Naive B cell (primary cell): ENCODE measurements at regions not wholly inside any gene's neighbourhood (a gene's known extent, or its start where the extent isn't known, plus 50 kb on each side); places are given as distances from the start of the nearest gene placed in this dataset.

Source experiments
- ATAC-seq, 2 donors: fragments of 150-1000 bp; cut with Tn5 transposase; 2 replicates each; pipeline ENCODE4 v1.10.0; 2021; ENCODE audit warnings: low read depth in 2 of 2, mild to moderate bottlenecking in 2 of 2, moderate library complexity in 2 of 2
- DNase-seq: peaks from one replicate; pipeline ENCODE4 v3.0.0; 2022
- H3K27ac Mint-ChIP-seq, 6 donors: one replicate each; pipeline ENCODE4 v1.8.0; 2020 to 2022; ENCODE audit warnings: mild to moderate bottlenecking in 6 of 6, mixed read lengths in 6 of 6, moderate library complexity in 5 of 6, inconsistent platforms in 2 of 6
- H3K27me3 Mint-ChIP-seq, 3 donors: one replicate each; pipeline ENCODE4 v1.8.0; 2021 to 2022; ENCODE audit warnings: mixed read lengths in 3 of 3, mild to moderate bottlenecking in 1 of 3
- H3K36me3 Mint-ChIP-seq, 2 donors: one replicate each; pipeline ENCODE4 v1.8.0; 2020 to 2022; ENCODE audit warnings: mixed read lengths in 2 of 2, inconsistent platforms in 1 of 2, mild to moderate bottlenecking in 1 of 2
- H3K4me1 Mint-ChIP-seq, 3 donors: one replicate each; pipeline ENCODE4 v1.8.0; 2020 to 2022; ENCODE audit warnings: mixed read lengths in 3 of 3, inconsistent platforms in 1 of 3, mild to moderate bottlenecking in 1 of 3, moderate library complexity in 1 of 3
- H3K4me3 Mint-ChIP-seq, 8 donors: one replicate each; pipeline ENCODE4 v1.8.0; 2020 to 2022; ENCODE audit warnings: mild to moderate bottlenecking in 8 of 8, mixed read lengths in 8 of 8, moderate library complexity in 8 of 8, inconsistent platforms in 2 of 8
- H3K9me3 Mint-ChIP-seq, 7 donors: one replicate each; pipeline ENCODE4 v1.8.0; 2020 to 2022; ENCODE audit warnings: mixed read lengths in 7 of 7, mild to moderate bottlenecking in 5 of 7, inconsistent platforms in 2 of 7, moderate library complexity in 1 of 7

DNA sequence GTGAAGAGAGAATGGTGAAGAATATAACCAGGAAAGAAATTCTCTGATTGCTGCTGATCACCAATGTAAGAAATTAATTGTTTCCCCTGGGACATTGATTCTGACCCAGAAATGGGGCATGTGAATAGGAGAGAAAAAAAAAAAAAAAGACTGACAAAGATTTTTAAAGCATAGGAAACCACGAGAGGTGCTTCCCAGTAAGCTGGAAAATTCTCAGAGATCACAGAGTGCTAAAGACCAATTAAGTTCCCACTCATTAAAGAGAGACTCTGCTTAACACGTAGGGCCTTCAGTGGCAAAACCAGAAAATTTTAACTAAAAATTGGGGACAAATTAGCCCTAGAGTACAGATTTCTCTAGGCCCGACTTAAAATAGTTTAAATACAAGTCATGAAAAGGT lies 604.4 kb downstream of the ARAP2 start:
- DNase-seq (no peak), ATAC-seq (no peak)
- peaks cover 0 to 6% (median 2%) of the 10 kb centered on the region in 7 donors for H3K9me3 Mint-ChIP-seq
- H3K27ac Mint-ChIP-seq = no peak overlapping the region
- H3K36me3 Mint-ChIP-seq = no peaks in the 10 kb centered on the region
- no peaks in the 10 kb centered on the region for H3K4me1 Mint-ChIP-seq
- no peak overlapping the region for H3K4me3 Mint-ChIP-seq
- H3K27me3 Mint-ChIP-seq = no peaks in the 10 kb centered on the region

DNA sequence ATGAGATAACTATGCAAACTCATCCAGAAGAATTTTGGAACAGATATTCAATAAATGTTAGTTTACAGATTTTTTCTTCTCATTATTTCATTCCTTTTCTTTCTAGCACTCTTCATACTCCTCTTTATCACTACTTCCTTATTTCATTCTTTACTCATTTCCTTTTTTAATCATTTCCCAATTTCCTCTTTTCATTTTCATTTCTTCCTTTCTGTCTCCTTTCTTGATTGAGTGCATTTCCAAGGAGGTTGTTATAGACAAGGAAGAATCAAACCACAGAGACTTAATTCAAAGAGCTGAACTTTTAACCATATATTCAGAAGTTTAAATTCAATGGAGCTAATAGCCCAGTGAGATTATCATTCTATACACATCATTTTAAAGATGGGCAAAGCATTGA lies 600.7 kb downstream of the ARAP2 start:
- ATAC-seq (no peak), DNase-seq (no peak)
- Mint-ChIP-seq H3K9me3 (no peaks in the 10 kb centered on the region), H3K27me3 (no peaks in the 10 kb centered on the region), H3K27ac (no peak overlapping the region), H3K4me3 (no peak overlapping the region), H3K36me3 (no peaks in the 10 kb centered on the region), H3K4me1 (no peaks in the 10 kb centered on the region)

DNA sequence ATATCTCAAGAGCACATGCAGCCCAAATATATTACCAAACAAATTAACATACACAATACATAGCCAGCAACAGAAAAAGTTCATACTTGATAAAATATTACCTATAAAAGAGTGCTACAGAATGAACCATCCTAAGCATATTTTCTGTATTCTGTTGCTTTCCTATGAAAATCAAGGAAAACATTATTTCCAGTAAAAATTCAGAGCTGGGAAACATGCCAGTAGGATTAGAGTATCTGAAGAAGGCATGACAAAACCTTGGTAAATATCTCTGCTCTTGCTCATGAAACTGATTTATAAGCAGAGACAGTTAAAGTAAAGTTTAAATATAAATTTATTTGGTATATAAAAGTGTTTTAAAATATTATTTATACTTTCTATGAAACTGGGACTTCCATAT lies 599.7 kb downstream of the ARAP2 start:
- no peaks in the 10 kb centered on the region for H3K4me1 Mint-ChIP-seq
- no peak for ATAC-seq

DNA sequence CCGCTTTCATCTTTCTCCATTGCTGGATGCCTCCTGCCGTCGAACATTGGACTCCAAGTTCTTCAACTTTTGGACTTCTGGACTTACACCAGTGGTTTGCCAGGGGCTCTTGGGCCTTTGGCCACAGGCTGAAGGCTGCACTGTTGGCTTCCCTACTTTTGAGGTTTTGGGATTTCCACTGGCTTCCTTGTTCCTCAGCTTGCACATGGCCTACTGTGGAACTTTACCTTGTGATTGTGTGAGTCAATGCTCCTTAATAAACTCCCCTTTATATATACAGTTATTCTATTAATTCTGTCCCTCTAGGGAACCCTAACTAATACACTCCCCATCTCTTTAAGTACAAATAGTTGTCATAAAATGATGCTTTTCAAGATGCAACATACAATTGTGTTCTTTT lies 595.3 kb downstream of the ARAP2 start:
- Mint-ChIP-seq H3K36me3 (no peaks in the 10 kb centered on the region), H3K4me1 (no peaks in the 10 kb centered on the region), H3K27me3 (no peaks in the 10 kb centered on the region), H3K9me3 (peaks cover 0 to 4% (median 0%) of the 10 kb centered on the region in 7 donors), H3K4me3 (no peak overlapping the region), H3K27ac (no peak overlapping the region)
- ATAC-seq (no peak), DNase-seq (no peak)

More for the DNA sequence above, 599.7 kb downstream of the ARAP2 start:
- Mint-ChIP-seq H3K27ac (no peak overlapping the region), H3K4me3 (no peak overlapping the region), H3K36me3 (no peaks in the 10 kb centered on the region), H3K27me3 (no peaks in the 10 kb centered on the region), H3K9me3 (no peaks in the 10 kb centered on the region)
- no peak for DNase-seq

DNA sequence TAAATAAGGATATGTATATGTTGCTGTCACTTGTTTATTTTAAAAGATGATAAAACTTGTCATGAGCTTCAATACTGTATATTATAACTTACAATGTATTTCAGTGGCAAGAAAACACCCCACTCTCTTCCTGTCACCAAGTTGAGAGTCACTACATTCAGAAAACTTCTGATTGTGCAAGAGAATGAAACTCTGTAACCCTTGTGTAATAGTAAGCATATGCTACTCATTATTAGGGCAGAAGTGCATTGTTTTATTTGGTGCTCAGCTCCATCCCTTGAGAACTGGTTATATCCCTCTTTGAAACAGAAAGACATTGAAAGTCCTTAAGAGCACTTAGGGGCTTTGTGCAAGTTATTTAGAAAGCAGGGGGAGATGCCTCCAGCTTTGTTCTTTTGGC lies 594.5 kb downstream of the ARAP2 start:
- ATAC-seq = no peak
- H3K27me3 Mint-ChIP-seq = no peaks in the 10 kb centered on the region
- no peak overlapping the region for H3K27ac Mint-ChIP-seq
- peaks cover 0 to 4% (median 0%) of the 10 kb centered on the region in 7 donors for H3K9me3 Mint-ChIP-seq
- H3K36me3 Mint-ChIP-seq = no peaks in the 10 kb centered on the region
- H3K4me3 Mint-ChIP-seq = no peak overlapping the region
- no peak for DNase-seq
- no peaks in the 10 kb centered on the region for H3K4me1 Mint-ChIP-seq

DNA sequence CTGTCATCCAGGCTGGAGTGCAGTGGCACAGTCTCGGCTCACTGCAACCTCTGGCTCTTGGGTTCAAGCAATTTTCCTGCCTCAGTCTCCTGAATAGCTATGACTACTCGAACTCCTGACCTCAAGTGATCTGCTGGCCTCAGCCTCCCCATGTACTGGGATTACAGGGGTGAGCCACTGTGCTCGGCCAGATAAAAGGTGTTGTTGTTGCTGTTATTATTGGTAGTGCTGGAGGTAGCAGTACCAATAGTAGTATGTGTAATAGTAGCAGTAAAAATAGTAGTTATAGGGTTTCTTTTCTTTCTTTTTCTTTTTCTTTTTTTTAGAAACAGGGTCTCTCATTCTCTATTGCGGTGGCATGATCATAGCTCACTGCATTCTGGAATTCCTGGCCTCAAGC lies 592.1 kb downstream of the ARAP2 start:
- peak overlapping the region in 1 of 8 donors; percentile 42 for H3K4me3 Mint-ChIP-seq
- no peak for DNase-seq
- H3K36me3 Mint-ChIP-seq = no peaks in the 10 kb centered on the region
- H3K4me1 Mint-ChIP-seq = no peaks in the 10 kb centered on the region
- H3K27me3 Mint-ChIP-seq = no peaks in the 10 kb centered on the region
- H3K27ac Mint-ChIP-seq = no peak overlapping the region
- peaks cover 0 to 4% (median 0%) of the 10 kb centered on the region in 7 donors for H3K9me3 Mint-ChIP-seq
- ATAC-seq = no peak

DNA sequence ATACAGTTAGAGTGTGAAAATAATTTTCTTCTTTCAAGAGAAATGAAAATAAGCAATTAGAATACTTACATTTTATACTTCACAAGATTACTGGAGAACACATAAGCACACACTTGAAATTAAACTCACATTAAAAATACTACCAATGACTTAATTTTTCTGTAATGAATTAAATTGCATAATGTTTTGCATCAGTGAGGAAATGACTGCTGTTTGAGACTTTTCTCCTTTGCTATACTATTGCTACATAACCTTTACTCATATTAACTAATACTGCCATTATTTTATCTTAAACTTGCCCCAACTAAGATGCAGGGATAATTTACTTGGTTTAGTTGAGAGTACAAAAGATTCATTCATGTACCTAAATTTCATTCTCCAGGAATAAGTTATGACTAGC lies 590.9 kb downstream of the ARAP2 start:
- Mint-ChIP-seq H3K4me3 (no peak overlapping the region), H3K27me3 (no peaks in the 10 kb centered on the region), H3K27ac (no peak overlapping the region), H3K4me1 (no peaks in the 10 kb centered on the region), H3K9me3 (peaks cover 0 to 4% (median 0%) of the 10 kb centered on the region in 7 donors), H3K36me3 (no peaks in the 10 kb centered on the region)
- ATAC-seq (no peak), DNase-seq (no peak)

DNA sequence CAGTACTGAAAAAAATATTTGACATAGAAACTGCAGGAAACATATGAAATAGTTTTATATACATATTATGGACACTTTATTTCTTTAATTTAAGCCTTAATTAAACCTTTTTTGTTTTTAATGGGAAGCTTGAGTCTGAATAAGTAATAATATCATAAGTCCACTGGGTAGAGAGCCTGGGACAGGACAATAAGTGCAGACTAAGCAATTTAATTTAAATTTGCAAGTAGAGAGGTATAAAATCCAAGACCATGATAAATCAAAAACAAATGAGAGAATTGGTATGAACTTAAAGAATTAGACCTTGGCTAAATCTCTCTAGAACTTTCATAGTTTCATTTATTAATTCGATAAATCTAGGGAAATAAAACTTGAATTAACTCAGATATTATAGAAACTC lies 571.2 kb downstream of the ARAP2 start:
- Mint-ChIP-seq H3K4me3 (no peak overlapping the region), H3K36me3 (no peaks in the 10 kb centered on the region), H3K27me3 (no peaks in the 10 kb centered on the region), H3K4me1 (no peaks in the 10 kb centered on the region), H3K27ac (no peak overlapping the region), H3K9me3 (peaks cover 0 to 3% (median 0%) of the 10 kb centered on the region in 7 donors)
- no peak for ATAC-seq
- DNase-seq = no peak

DNA sequence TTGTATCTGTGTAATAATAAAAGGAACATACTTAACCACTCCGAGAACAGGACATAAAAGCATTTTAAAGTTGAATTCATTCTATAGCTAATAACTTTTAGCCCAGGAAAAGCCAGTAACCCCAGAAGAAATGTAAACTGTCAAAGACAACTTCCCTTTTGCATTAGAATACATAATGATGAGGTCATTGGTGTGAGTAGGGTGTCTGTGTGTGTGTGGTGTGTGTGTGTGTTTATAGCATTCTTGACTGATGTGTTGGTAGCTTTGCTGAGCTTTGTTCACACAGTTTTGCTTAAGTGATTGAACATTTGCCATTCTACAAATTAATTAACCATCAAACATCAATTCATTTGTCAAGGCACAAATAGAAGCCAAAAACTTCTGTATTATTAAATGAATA lies 559.6 kb downstream of the ARAP2 start:
- Mint-ChIP-seq H3K27me3 (no peaks in the 10 kb centered on the region), H3K4me1 (no peaks in the 10 kb centered on the region), H3K9me3 (peaks cover 2 to 14% (median 4%) of the 10 kb centered on the region in 7 donors), H3K36me3 (no peaks in the 10 kb centered on the region), H3K27ac (no peak overlapping the region), H3K4me3 (no peak overlapping the region)
- DNase-seq = no peak
- no peak for ATAC-seq

DNA sequence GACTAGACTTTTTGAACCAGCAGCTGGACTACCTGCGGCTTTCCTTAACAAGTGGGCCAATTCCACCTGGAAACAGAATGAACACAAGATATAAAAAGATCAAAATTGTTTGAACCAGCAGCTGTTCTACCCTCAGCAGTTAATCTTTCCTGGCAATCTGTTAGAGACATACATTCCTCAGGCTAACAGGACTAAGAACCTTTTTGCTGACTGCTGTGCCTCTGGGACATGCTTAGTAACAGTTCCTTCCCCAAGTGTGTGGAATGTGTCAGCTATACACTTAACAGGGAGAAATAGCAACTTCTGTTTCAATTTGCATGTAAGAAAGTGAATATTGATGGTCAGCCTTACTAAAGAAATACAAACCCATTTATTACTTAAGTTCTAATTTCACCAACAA lies 554.4 kb downstream of the ARAP2 start:
- ATAC-seq = no peak
- Mint-ChIP-seq H3K36me3 (no peaks in the 10 kb centered on the region), H3K4me1 (no peaks in the 10 kb centered on the region), H3K27me3 (no peaks in the 10 kb centered on the region), H3K27ac (no peak overlapping the region), H3K4me3 (no peak overlapping the region), H3K9me3 (peaks cover 0 to 9% (median 0%) of the 10 kb centered on the region in 7 donors)
- no peak for DNase-seq

DNA sequence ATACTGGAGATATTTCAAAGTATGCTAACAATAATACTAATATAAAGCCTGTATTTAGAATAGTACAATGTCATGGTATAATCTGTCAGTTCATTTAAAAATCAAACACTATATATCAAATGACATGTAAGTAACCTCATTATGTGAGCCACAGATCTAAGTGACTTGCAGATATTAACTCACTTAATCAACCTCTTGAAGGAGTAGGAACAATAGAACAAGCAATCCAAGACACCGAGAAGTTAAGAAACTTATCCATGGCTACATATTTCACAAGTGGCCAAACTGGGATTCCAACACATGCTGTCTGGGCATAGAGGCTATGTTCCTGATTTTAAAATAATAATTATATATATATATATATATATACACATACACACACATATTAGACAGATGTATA lies 554.0 kb downstream of the ARAP2 start:
- H3K4me3 Mint-ChIP-seq = no peak overlapping the region
- H3K9me3 Mint-ChIP-seq = peaks cover 0 to 9% (median 0%) of the 10 kb centered on the region in 7 donors
- H3K4me1 Mint-ChIP-seq = no peaks in the 10 kb centered on the region
- ATAC-seq (no peak), DNase-seq (no peak)
- H3K27ac Mint-ChIP-seq = no peak overlapping the region
- H3K27me3 Mint-ChIP-seq = no peaks in the 10 kb centered on the region
- no peaks in the 10 kb centered on the region for H3K36me3 Mint-ChIP-seq

DNA sequence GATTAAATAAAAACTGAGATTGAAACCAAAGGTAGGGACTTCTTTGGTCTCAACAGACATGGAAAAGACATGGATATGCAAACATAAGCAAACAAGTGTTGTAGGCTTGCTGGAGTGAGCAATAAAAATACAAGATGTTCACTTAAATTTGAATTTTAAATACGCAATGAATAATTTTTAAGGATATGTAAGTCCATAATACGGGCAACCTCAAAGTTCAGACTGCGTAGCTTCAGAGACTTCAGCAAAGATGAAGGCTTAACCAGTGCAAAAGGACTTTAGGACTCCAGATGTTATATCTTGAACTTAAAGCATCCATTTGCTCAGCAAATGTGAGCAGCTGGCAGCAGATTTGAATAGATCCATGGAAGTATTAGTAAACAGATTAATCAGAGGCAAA lies 549.3 kb downstream of the ARAP2 start:
- Mint-ChIP-seq H3K27ac (no peak overlapping the region), H3K4me3 (no peak overlapping the region), H3K9me3 (peaks cover 0 to 5% (median 2%) of the 10 kb centered on the region in 7 donors), H3K4me1 (no peaks in the 10 kb centered on the region), H3K36me3 (no peaks in the 10 kb centered on the region), H3K27me3 (no peaks in the 10 kb centered on the region)
- DNase-seq (no peak), ATAC-seq (no peak)

DNA sequence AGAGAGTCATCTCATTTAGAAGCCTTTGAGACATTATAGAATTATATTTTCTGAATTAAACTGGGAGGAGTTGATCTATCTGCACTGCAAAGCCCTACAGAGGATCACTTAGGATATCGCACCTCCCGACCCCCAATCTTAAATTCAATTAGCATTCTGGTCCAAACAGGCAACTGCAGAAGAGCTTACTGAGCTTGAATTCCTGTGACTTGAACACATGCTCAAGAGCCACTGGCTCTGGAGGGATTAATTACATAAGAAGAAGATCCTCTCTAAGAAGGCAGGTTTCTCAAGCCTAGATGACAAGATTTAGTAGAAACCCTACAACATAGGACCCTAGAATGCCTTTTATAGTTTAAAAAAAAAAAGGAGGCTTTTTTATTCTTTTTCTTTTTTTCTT lies 548.9 kb downstream of the ARAP2 start:
- DNase-seq (no peak), ATAC-seq (no peak)
- H3K9me3 Mint-ChIP-seq = peaks cover 0 to 6% (median 2%) of the 10 kb centered on the region in 7 donors

DNA sequence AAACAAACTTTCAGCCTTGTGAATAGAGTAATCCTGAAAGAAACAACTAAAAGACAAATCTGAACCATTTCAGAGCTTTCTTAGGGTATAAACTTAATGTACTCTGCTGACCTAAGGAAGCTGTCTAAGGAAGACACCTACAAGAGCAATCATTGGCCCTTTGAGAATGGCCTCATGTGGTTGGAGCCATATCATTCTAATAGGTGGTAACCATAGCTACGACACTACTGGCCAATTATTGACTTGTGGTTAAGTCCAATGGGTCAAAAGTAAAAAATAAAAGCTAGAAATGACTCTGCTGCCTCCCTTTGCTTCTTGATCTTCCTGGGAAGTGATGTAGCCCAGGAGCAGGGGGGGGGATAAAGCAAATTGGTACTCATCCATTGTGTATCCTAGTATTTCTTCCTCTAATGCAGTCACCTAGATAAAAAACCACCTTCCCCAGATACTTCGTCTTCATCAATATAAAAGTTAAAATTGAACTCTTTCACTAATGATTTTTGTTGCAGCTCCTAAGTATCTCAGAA lies 547.0 kb downstream of the ARAP2 start:
- Mint-ChIP-seq H3K9me3 (peaks cover 0 to 13% (median 2%) of the 10 kb centered on the region in 7 donors), H3K27me3 (no peaks in the 10 kb centered on the region), H3K27ac (no peak overlapping the region), H3K4me1 (no peaks in the 10 kb centered on the region), H3K36me3 (no peaks in the 10 kb centered on the region), H3K4me3 (no peak overlapping the region)
- DNase-seq = no peak
- ATAC-seq = no peak

More for the DNA sequence above, 548.9 kb downstream of the ARAP2 start:
- no peak overlapping the region for H3K27ac Mint-ChIP-seq
- H3K4me1 Mint-ChIP-seq = no peaks in the 10 kb centered on the region
- H3K36me3 Mint-ChIP-seq = no peaks in the 10 kb centered on the region
- no peak overlapping the region for H3K4me3 Mint-ChIP-seq
- H3K27me3 Mint-ChIP-seq = no peaks in the 10 kb centered on the region

DNA sequence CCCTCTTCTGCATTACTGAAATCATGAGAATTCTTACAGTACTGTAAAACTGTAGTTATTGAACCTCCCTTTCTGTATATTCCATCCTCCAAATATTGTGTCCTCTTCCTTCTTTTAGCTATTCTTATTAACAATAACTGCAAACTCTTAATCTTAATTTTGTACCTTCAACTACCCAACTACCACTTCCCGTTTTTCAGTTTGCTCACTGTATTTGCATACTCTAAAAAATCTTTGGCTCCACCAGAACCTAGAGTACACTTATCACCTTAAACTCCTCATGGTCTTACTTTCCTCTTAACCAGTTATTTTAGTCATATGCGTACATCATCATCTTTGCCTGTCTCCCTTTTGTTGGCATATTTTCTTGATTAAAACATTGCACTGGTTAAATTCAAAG lies 543.7 kb downstream of the ARAP2 start:
- no peak for ATAC-seq
- peaks cover 0 to 9% (median 0%) of the 10 kb centered on the region in 7 donors for H3K9me3 Mint-ChIP-seq
- no peak overlapping the region for H3K27ac Mint-ChIP-seq
- H3K4me1 Mint-ChIP-seq = no peaks in the 10 kb centered on the region
- no peak for DNase-seq
- H3K4me3 Mint-ChIP-seq = no peak overlapping the region
- H3K27me3 Mint-ChIP-seq = no peaks in the 10 kb centered on the region
- H3K36me3 Mint-ChIP-seq = no peaks in the 10 kb centered on the region
